ENCODE measurements at regions not wholly inside any gene's neighbourhood (a gene's known extent, or its start where the extent isn't known, plus 50 kb on each side); places are given as distances from the start of the nearest gene placed in this dataset.

DNA sequence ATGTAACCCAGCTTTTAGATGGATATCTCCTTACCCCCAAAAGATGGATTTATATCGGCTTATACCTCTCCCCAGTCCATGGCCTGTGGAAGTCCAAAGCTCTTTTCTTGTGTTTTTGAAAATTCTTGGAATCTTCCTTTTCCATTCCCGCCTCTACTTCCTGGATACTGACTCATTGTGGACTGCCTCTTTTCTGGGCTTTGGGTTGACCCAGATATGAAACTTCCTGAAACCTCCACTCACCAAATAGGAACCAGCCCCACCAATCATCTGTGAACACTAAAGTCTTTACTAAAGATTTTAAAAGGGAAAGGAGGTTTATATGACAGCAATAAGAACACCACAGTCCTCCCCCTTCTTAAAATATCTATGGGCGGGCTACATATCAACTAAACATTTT lies 163.4 kb upstream of the SYN3 start:
- Mint-ChIP-seq H3K27me3 (peaks cover 11% of the 10 kb centered on the region), H3K9me3 (ENCODE audit: low read depth) (no peaks in the 10 kb centered on the region), H3K27ac (no peak overlapping the region), H3K36me3 (no peaks in the 10 kb centered on the region), H3K4me3 (no peak overlapping the region), H3K4me1 (ENCODE audit: low read depth) (no peaks in the 10 kb centered on the region)

DNA sequence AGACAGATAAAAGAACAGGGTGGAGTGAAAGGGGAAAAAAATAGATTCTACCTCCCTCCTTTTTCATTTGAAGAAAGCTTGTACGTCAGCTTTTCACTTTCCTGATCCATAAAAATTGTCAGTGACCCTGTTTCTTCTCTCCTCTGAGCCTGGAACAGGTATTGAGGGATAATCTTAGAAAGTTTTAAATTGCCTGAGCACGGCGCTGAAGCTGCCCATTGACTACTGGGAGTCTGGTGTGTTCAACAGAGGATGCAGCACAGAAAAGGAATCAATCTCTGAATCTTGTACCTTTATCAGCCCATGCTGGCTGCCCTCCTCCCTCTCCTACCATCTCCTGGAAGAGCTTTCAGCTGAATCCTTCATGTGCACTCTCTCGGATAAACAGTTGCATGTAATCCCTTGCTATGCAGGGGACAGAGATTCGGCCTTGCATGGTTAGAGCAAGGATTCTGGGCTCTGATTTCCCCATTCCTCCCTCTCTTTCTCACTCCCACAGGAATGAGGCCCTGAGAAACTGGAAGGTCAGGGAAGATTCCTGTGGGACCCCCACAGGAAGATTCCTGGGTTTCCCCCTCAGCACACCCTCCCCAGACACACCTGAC lies 162.4 kb upstream of the SYN3 start:
- Mint-ChIP-seq H3K9me3 (ENCODE audit: low read depth) (no peaks in the 10 kb centered on the region), H3K27ac (no peak overlapping the region), H3K27me3 (peaks cover 7% of the 10 kb centered on the region)

DNA sequence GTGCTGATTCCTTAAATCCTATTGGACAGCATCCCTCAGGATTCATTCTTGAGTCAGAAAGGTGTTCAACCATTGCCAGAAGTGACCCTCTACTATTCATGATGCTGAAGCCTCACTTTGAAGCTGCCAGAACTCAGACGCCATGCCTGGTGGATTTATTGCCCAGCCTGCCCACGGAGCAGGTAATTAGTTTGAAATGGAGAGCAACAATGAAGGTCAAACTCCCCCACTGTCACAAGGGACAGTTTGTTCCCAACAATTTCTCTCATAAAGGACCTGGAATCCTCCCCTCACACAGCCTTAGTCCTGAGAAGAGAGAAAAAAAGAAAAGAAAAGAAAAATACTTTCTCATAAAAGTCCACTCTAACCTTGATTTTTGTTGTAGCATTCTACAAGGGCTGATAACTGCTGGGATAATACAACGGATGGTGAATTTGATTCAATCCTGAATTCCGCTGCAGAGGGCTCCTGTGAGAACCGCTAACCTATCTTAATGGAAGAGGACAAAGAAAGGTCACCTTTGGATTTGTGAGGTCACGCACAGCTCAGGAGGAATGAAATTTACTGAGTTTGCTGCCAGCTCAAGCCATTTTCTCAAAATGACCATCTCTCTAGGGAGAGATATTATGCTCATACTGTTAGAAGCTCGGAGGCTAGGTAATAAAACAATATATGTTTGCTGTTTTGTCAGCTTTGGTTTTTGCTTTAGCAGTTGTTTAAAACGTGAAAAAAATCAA lies 161.6 kb upstream of the SYN3 start:
- Mint-ChIP-seq H3K36me3 (no peaks in the 10 kb centered on the region), H3K4me1 (ENCODE audit: low read depth) (no peaks in the 10 kb centered on the region), H3K27me3 (peaks cover 7% of the 10 kb centered on the region), H3K4me3 (no peak overlapping the region), H3K27ac (no peak overlapping the region), H3K9me3 (ENCODE audit: low read depth) (no peaks in the 10 kb centered on the region)

More for the DNA sequence above, 162.4 kb upstream of the SYN3 start:
- Mint-ChIP-seq H3K36me3 (no peaks in the 10 kb centered on the region), H3K4me3 (no peak overlapping the region), H3K4me1 (ENCODE audit: low read depth) (no peaks in the 10 kb centered on the region)

DNA sequence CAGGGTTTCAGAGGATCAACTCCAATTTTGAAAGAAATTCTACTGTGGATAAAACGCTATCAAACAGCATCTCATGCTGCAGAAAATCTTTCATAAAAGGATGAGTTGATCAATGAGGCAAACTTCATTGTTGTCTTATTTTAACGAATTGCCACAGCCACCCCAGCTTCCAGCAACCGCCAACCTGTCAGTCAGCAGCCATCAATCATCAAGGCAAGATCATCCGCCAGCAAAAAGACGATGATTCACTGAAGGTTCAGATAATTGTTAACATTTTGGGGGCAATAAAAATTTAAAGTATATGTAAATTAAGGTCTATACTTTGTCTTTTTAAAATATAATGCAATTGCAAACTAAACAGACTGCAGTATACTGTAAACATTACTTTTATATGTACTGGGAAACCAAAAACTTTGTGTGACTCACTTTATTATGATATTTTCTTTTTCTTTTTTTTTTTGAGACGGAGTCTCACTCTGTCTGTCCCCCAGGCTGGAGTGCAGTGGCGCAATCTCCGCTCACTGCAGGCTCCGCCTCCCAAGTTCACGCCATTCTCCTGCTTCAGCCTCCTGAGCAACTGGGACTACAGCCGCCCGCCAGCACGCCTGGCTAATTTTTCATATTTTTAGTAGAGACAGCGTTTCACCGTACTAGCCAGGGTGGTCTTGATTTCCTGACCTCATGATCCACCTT lies 155.3 kb upstream of the SYN3 start:
- Mint-ChIP-seq H3K36me3 (no peaks in the 10 kb centered on the region), H3K4me1 (ENCODE audit: low read depth) (no peaks in the 10 kb centered on the region), H3K4me3 (no peak overlapping the region), H3K9me3 (ENCODE audit: low read depth) (no peaks in the 10 kb centered on the region), H3K27me3 (peaks cover 14% of the 10 kb centered on the region), H3K27ac (no peak overlapping the region)

DNA sequence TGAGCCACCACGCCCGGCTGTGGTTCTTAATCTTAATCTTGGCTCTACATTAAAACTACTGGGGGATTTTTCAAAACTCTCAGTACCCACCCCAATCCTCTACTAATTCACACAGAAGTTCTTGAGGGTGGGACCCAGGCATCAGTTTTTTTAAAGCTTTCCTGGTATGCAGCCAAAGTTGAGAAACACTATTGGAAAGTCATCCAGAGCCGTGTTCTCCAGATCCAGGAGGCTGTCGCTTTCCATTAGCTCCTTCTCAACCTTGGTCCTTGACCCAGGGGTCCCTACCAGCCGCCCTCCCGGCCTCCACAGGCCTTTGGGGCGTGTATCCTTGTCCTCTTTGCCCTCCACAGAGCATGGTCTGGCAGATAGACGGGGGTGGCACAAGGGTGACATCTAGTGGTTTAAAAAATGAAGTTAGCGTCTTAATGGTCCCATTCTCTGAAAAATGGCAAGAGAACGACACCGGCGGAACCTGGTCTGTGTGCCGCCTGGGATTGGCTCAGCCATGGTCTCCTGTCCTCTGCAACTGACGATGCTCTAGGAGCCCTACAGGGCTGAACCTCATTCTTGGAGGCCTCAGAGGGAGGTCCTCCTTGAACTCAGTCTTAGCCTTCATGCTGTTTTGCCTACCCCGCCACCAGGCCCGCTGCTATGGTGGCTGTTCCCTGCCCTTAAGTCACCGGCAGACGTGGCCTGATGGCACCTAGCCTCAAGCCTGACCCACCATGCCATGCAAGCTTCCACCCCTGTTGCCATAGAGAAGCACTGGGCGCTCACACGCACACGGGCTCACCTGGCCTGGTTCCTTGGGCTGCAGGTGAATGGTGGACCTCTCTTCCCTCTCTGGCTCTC lies 152.0 kb upstream of the SYN3 start:
- H3K9me3 Mint-ChIP-seq (ENCODE audit: low read depth): no peaks in the 10 kb centered on the region
- no peak overlapping the region for H3K4me3 Mint-ChIP-seq
- no peaks in the 10 kb centered on the region for H3K4me1 Mint-ChIP-seq (ENCODE audit: low read depth)
- H3K27ac Mint-ChIP-seq: no peak overlapping the region
- peaks cover 17% of the 10 kb centered on the region for H3K27me3 Mint-ChIP-seq
- H3K36me3 Mint-ChIP-seq: no peaks in the 10 kb centered on the region

DNA sequence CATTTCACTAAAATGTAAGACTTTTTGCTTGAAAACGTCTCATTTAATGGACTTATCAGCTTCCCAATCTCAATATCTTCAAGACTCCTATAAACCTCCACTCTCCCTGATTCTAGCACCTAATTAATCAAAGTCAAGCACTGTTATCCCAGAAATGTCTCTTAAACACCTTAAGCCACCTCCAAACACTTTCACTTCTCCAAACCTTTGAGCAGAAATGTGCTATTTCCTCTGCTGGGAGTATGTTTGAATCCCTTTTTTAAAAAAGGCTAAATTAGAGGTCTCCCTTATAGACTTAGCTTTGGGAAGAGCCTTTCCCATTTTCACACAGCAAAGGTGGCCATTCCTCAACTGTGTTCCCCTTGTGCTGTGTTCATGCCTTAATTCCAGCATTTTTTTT lies 146.2 kb upstream of the SYN3 start:
- Mint-ChIP-seq H3K4me3 (no peak overlapping the region), H3K36me3 (no peaks in the 10 kb centered on the region), H3K27ac (no peak overlapping the region), H3K9me3 (ENCODE audit: low read depth) (no peaks in the 10 kb centered on the region), H3K27me3 (peaks cover 26% of the 10 kb centered on the region), H3K4me1 (ENCODE audit: low read depth) (no peaks in the 10 kb centered on the region)

DNA sequence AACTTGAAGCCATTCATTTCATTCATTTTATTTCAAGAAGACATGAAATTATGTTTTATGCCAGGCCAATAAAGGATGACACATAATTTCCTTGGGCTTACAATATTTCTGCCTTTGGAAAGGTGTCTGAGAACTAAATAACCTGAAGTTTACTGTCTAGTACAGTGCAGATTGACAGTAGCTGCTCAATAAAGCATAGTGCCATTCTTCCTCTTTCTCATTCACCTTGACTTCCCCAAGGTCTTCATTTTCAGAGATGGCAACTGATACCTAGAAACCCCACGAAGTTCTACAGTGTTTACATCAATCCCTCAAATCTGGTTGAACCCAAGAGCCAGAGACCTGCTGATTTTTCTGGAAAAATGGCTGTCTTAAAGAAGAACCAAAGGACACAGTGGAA lies 144.3 kb upstream of the SYN3 start:
- no peaks in the 10 kb centered on the region for H3K36me3 Mint-ChIP-seq
- no peak overlapping the region for H3K27ac Mint-ChIP-seq
- no peaks in the 10 kb centered on the region for H3K9me3 Mint-ChIP-seq (ENCODE audit: low read depth)
- H3K4me1 Mint-ChIP-seq (ENCODE audit: low read depth): no peaks in the 10 kb centered on the region
- H3K4me3 Mint-ChIP-seq: no peak overlapping the region
- H3K27me3 Mint-ChIP-seq: peaks cover 22% of the 10 kb centered on the region

DNA sequence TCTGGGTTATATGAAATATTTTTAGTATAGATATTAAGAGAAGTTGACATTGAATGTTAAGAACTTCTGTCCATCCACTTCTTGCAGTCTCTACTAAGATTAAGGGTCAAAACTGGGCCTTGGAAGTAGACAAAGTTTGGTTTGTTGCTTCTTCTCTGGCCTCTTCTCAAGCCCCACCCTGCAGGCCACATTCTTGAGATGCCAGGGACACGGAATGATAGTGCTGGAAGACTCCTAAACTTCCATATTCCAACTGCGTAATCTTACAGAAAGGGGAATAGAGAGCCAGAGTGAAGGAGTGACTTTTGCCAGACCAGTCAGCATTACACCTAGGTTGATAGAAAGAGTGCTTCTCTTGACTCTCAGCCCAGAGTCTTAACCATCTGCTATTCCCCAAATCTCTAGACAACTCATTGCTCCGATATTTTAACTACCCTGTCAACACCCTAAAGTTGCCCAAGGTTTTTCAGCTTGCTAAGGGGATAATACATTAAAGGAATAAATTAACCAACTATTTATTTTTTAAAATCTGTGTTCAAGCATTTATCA lies 136.4 kb upstream of the SYN3 start:
- Mint-ChIP-seq H3K4me3 (no peak overlapping the region), H3K9me3 (ENCODE audit: low read depth) (no peaks in the 10 kb centered on the region), H3K36me3 (no peaks in the 10 kb centered on the region), H3K27ac (no peak overlapping the region), H3K4me1 (ENCODE audit: low read depth) (no peaks in the 10 kb centered on the region), H3K27me3 (peaks cover 10% of the 10 kb centered on the region)

DNA sequence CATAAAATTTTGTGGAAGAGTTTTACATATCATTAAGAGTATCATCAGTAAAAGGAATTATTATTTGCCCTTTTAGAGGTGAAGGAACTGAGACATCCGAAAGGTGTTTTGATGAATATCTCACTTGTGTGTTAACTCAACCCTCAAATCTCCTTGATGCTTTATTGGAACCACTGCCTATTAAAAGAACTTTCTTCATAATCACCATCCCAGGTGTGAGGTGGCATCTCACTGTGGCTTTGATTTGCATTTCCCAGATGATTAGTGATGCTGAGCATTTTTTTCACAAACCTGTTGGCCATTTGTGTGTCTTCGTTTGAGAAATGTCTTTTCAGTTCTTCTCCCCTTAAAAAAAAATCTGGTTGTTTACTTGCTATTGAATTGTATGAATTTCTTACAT lies 134.0 kb upstream of the SYN3 start:
- H3K36me3 Mint-ChIP-seq: no peaks in the 10 kb centered on the region
- no peak overlapping the region for H3K27ac Mint-ChIP-seq
- no peak overlapping the region for H3K4me3 Mint-ChIP-seq
- H3K4me1 Mint-ChIP-seq (ENCODE audit: low read depth): no peaks in the 10 kb centered on the region
- H3K27me3 Mint-ChIP-seq: peaks cover 11% of the 10 kb centered on the region
- H3K9me3 Mint-ChIP-seq (ENCODE audit: low read depth): no peaks in the 10 kb centered on the region

DNA sequence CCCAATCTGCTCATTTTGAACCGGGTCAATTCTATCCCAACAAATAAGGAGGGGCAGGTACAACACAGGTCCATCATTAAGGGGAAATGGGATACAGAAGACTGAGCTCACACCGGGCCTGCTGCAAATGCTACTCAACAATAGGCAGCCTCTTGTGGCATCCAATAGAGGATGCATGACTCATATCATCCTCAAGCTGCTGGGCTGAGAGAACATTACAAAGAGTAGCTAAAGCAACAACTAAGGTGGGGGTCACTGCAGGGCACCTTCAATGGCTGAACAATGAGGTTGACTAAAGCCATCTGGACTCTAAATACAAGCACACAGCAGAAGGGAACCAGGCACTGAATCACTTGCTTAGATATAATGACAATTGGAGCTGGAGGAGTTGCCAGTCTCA lies 130.1 kb upstream of the SYN3 start:
- H3K27ac Mint-ChIP-seq: no peak overlapping the region
- H3K4me3 Mint-ChIP-seq: no peak overlapping the region
- H3K4me1 Mint-ChIP-seq (ENCODE audit: low read depth): no peaks in the 10 kb centered on the region
- no peaks in the 10 kb centered on the region for H3K9me3 Mint-ChIP-seq (ENCODE audit: low read depth)
- H3K27me3 Mint-ChIP-seq: peaks cover 11% of the 10 kb centered on the region
- no peaks in the 10 kb centered on the region for H3K36me3 Mint-ChIP-seq

DNA sequence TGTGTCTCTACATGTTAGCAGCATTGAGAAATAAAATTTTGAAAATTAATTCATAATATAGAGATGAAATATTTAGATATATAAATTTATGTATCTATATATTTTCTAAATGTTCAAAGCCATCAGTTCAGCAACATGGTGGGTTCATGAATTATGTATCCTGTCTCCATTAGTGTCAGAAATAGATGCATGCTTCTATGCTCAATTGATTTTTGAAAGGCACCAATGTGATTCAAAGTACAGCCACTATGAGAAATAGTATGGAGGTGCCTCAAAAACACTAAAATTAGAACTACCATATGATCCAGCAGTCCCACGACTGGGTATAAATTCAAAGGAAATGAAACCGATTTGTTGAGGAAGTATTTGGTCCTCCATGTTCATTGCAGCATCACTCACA lies 128.6 kb upstream of the SYN3 start:
- Mint-ChIP-seq H3K9me3 (ENCODE audit: low read depth) (no peaks in the 10 kb centered on the region), H3K4me3 (no peak overlapping the region), H3K36me3 (no peaks in the 10 kb centered on the region), H3K27ac (no peak overlapping the region), H3K4me1 (ENCODE audit: low read depth) (no peaks in the 10 kb centered on the region), H3K27me3 (peaks cover 13% of the 10 kb centered on the region)

DNA sequence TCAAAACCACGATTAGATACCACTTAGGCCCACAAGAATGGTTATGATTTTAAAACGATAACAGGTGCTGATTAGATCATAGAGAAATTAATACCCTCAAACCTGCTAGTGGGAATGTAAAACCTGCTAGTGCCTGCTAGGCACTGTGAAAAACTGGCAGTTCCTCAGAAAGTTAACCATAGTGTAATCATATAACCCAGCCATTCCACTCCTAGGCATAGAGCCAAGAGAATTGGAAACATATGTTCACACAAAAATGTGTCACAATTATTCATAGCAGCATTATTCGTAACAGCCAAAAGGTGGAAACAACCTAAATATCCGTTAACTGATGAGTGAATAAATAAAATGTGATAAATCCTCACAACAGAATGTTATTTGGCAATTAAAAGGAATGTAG lies 122.2 kb upstream of the SYN3 start:
- no peak overlapping the region for H3K27ac Mint-ChIP-seq
- no peaks in the 10 kb centered on the region for H3K9me3 Mint-ChIP-seq (ENCODE audit: low read depth)
- no peaks in the 10 kb centered on the region for H3K4me1 Mint-ChIP-seq (ENCODE audit: low read depth)
- H3K36me3 Mint-ChIP-seq: no peaks in the 10 kb centered on the region
- peaks cover 8% of the 10 kb centered on the region for H3K27me3 Mint-ChIP-seq
- no peak overlapping the region for H3K4me3 Mint-ChIP-seq

DNA sequence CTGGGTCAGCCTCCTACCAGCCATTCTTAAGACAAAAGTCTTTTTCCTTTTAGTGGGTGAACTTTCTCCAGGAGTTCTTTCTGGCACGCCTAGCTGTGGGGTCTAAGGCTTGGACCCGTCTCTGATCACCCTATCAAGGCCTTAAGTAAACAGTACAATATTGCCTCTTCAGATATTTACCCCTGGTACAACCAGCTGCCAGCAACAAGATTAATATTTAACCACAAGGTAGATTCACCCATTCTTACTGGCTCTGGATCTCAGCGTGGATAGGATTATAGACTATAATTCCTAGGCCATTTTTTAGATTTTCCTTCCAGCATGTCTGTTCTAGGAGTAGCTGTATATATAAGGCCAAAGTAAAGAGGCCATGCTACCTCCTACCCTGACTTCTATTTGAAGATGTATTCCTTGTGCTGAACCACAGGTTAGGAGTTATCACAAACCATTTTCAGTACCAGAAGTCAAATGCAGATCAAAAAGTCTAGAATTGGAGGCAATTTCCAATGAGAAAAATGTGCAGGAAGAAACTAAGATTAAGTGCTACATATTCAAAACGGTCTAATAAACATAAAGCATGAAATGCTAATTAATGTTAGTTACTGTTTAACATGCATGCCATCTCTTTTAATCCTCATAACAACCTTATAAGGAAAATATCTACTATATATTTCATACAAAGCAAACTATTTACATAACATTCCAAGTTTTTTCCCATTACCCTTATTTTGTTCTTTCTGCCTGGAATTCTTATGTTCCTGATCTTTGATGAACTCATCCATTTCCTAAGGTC lies 110.0 kb upstream of the SYN3 start:
- Mint-ChIP-seq H3K27me3 (peaks cover 9% of the 10 kb centered on the region), H3K4me3 (no peak overlapping the region), H3K4me1 (ENCODE audit: low read depth) (no peaks in the 10 kb centered on the region), H3K9me3 (ENCODE audit: low read depth) (no peaks in the 10 kb centered on the region), H3K27ac (no peak overlapping the region), H3K36me3 (no peaks in the 10 kb centered on the region)

DNA sequence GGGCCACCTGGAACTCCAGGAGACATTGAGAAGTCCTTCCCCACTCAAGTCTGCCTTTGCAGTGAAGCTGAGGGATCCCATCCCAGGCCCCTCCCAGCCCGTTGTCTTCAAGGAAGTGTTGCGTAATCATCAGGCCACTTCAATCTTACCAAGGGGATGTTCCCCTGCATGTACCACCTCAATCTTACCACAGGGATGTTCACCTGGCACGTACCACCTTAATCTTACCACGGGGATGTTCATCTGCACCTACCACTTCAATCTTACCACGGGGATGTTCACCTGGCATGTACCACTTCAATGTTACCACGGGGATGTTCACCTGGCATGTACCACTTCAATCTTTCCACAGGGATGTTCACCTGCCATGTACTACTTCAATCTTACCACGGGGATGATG lies 108.0 kb upstream of the SYN3 start:
- Mint-ChIP-seq H3K27ac (no peak overlapping the region), H3K27me3 (peaks cover 9% of the 10 kb centered on the region)

More for the DNA sequence above, 108.0 kb upstream of the SYN3 start:
- Mint-ChIP-seq H3K36me3 (no peaks in the 10 kb centered on the region), H3K9me3 (ENCODE audit: low read depth) (no peaks in the 10 kb centered on the region), H3K4me3 (no peak overlapping the region), H3K4me1 (ENCODE audit: low read depth) (no peaks in the 10 kb centered on the region)
